BJ (cell line): ENCODE measurements at regions not wholly inside any gene's neighbourhood (a gene's known extent, or its start where the extent isn't known, plus 50 kb on each side); places are given as distances from the start of the nearest gene placed in this dataset.
A peak's percentile ranks its signal among the peaks of the same experiment; 100 is the strongest.

ENCODE experiments used
- CTCF ChIA-PET: fragments of 350-600 bp; formaldehyde crosslinking; extraction: SDS; loops from one replicate; lab custom pipeline; 2021; ENCODE audit warnings: antibody characterized with exemption, inconsistent platforms; lab: Yijun Ruan, JAX
- POLR2A ChIA-PET: fragments of 300-600 bp; sonication (Branson Sonifier 250); formaldehyde crosslinking; extraction: SDS; loops from one replicate; lab custom pipeline; 2021; ENCODE audit warnings: antibody characterized with exemption; lab: Charles Lee
- DNase-seq: peaks from one replicate; pipeline ENCODE4 v3.0.0-alpha.2; 2011; ENCODE audit warnings: low read depth
- H3K27me3 ChIP-seq: 2 replicates; pipeline ENCODE4 v1.6.0; 2011; ENCODE audit warnings: low read length; ENCODE audit not compliant: control insufficient read depth, insufficient read depth
- H3K36me3 ChIP-seq: 2 replicates; pipeline ENCODE4 v1.5.1; 2011; ENCODE audit warnings: low read length; ENCODE audit not compliant: control insufficient read depth, insufficient read depth
- H3K4me3 ChIP-seq: 2 replicates; pipeline ENCODE4 v1.5.1; 2011; ENCODE audit warnings: low read depth, mild to moderate bottlenecking, control low read depth, low read length
- CTCF ChIP-seq: IDR thresholded peaks from 2 replicates; pipeline ENCODE4 v1.5.1; 2011; ENCODE audit warnings: low read depth, mild to moderate bottlenecking, control low read depth, inconsistent platforms, low read length, moderate library complexity; ENCODE audit not compliant: insufficient read depth

DNA sequence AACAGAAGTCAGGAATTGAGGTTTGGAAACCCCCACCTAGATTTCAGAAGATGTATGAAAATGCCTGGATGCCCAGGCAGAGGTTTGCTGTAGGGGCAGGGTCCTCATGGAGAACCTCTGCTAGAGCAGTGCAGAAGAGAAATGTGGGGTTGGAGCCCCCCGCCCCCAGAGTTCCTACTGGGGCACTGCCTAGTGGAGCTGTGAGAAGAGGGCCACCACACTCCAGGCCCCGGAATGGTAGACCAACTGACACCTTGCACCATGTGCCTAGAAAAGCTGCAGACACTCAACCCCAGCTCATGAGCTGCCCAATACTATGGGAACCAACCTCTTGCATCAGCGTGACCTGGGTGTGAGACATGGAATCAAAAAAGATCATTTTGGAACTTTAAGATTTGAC is 967.0 kb upstream of the NRXN1 start:
- POLR2A ChIA-PET, result no interaction called here
- no peak for TF ChIP-seq CTCF
- Histone ChIP-seq H3K27me3 (no peaks in the 10 kb centered on the region), H3K4me3 (no peak overlapping the region), H3K36me3 (no peaks in the 10 kb centered on the region)
- CTCF ChIA-PET, result no interaction called here
- no peak for DNase-seq

DNA sequence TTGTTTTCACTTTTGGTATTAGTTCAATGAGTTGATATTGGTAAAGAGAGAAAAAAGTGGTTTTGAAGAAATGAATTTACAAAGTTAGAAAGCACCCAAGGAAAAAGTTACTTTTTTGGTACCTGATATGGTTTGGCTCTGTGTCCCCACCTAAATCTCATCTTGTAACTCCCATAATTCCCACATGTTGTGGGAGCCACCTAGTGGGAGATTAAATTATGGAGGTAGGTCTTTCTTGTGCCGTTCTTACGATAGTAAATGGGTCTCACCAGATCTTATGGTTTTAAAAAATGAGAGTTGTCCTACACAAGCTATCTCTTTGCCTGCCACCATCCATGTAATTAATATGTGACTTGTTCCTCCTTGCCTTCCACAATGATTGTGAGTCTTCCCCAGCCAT is 965.6 kb upstream of the NRXN1 start:
- H3K27me3 ChIP-seq, result no peaks in the 10 kb centered on the region
- CTCF ChIA-PET, result no interaction called here
- POLR2A ChIA-PET, result no interaction called here
- no peak for TF ChIP-seq CTCF
- no peak for DNase-seq
- no peaks in the 10 kb centered on the region for H3K36me3 ChIP-seq
- no peak overlapping the region for H3K4me3 ChIP-seq

DNA sequence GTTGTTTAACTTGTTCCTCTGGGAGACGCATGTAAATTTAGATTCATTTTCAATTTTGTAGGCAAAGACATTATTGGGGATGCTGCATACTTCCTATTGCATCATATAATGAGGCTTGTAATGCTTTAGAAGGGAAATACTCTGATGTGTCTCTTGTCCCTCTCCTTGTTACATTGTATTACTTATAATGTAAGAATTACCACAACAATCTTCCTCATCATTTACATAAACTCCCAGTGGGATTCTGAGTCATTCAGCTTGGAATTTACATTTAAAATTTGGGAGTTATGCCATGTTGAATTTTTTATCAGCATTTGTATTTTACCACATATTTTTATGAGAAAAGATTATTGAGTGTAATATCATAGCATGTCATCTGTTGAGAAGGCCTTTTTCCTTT is 963.4 kb upstream of the NRXN1 start:
- ChIA-PET CTCF (no interaction called here), POLR2A (no interaction called here)
- H3K36me3 ChIP-seq, result no peaks in the 10 kb centered on the region
- peak; percentile 33 for DNase-seq
- H3K4me3 ChIP-seq, result no peak overlapping the region
- no peaks in the 10 kb centered on the region for H3K27me3 ChIP-seq
- no peak for TF ChIP-seq CTCF

- Histone ChIP-seq H3K36me3 (no peaks in the 10 kb centered on the region), H3K27me3 (no peaks in the 10 kb centered on the region), H3K4me3 (no peak overlapping the region)
- CTCF ChIA-PET, result no interaction called here
- POLR2A ChIA-PET, result no interaction called here
- no peak for TF ChIP-seq CTCF
- DNase-seq, result no peak
These were observed 962.3 kb upstream of the NRXN1 start for GRCh38 chr2:51994123-51994763.

- no peak for DNase-seq
- no peak for TF ChIP-seq CTCF
- H3K4me3 ChIP-seq, result no peak overlapping the region
- ChIA-PET POLR2A (no interaction called here), CTCF (no interaction called here)
- no peaks in the 10 kb centered on the region for H3K27me3 ChIP-seq
- H3K36me3 ChIP-seq, result no peaks in the 10 kb centered on the region
These were observed 958.8 kb upstream of the NRXN1 start for GRCh38 chr2:51990684-51991083.
